HepG2 (cell line): ENCODE measurements at regions not wholly inside any gene's neighbourhood (a gene's known extent, or its start where the extent isn't known, plus 50 kb on each side); places are given as distances from the start of the nearest gene placed in this dataset.

Experiments used
- ATAC-seq: fragments of 200-7000 bp; cut with Tn5 transposase; 3 replicates; pipeline ENCODE4 v1.9.1; 2020; ENCODE audit warnings: mild to moderate bottlenecking, moderate library complexity
- BruUV-seq: library from RNA; stranded (reverse); fragments of 400-500 nt; replicated peaks from 2 replicates; lab custom pipeline; 2021; lab: Mats Ljungman, UMichigan
- CTCF ChIA-PET: fragments of 300-600 bp; formaldehyde crosslinking; extraction: SDS; loops from one replicate; lab custom pipeline; 2021; ENCODE audit warnings: low total read pairs, inconsistent platforms, low intra/inter-chr PET ratio; lab: Yijun Ruan, JAX
- POLR2A ChIA-PET: fragments of 350-600 bp; sonication (Branson Sonifier 250); formaldehyde crosslinking; loops from one replicate; lab custom pipeline; 2020; ENCODE audit warnings: antibody characterized with exemption, inconsistent platforms; lab: Yijun Ruan, JAX
- DNase-seq: peaks from one replicate; pipeline ENCODE4 v3.0.0-alpha.2; 2015; ENCODE audit warnings: low spot score
- FAIRE-seq: peaks from 3 replicates; lab custom pipeline; 2011; peaks lifted over from hg19 to GRCh38; lab: Jason Lieb, UNC
- H2AFZ ChIP-seq: one replicate; pipeline ENCODE4 v1.6.1; 2011; ENCODE audit warnings: low read length, inconsistent platforms
- H3K27ac ChIP-seq: fragments of 300-600 bp; 3 replicates; pipeline ENCODE4 v1.8.0; 2011; ENCODE audit warnings: mixed run types, mild to moderate bottlenecking, mixed read lengths, low read length, inconsistent platforms; ENCODE audit not compliant: insufficient read depth; ENCODE audit errors: extremely low read length
- H3K27me3 ChIP-seq, 2 experiments: fragments of 200-600 bp in 1 of 2; 2 replicates in 1 of 2; 3 replicates in 1 of 2; pipeline versions ENCODE4 v1.6.0 to v1.8.0; 2011; ENCODE audit warnings: low read length in 2 of 2, mild to moderate bottlenecking in 2 of 2, moderate library complexity in 2 of 2, inconsistent platforms in 1 of 2; ENCODE audit not compliant: insufficient read depth in 2 of 2, control insufficient read depth in 1 of 2
- H3K36me3 ChIP-seq, 2 experiments: fragments of 200-600 bp in 1 of 2; replicated peaks in 1 of 2; 2 replicates in 1 of 2; 3 replicates in 1 of 2; pipeline versions ENCODE4 v1.5.1 to v1.8.0; 2011; ENCODE audit warnings: low read length in 2 of 2, inconsistent platforms in 1 of 2; ENCODE audit not compliant: insufficient read depth in 2 of 2, control insufficient read depth in 1 of 2
- H3K4me1 ChIP-seq: 2 replicates; pipeline ENCODE4 v1.5.1; 2012; ENCODE audit warnings: low read length, inconsistent platforms; ENCODE audit not compliant: insufficient read depth
- H3K4me2 ChIP-seq: 2 replicates; pipeline ENCODE4 v1.6.0; 2011; ENCODE audit warnings: low read depth, low read length, inconsistent platforms
- H3K4me3 ChIP-seq, 3 experiments: fragments of 200-600 bp in 1 of 3; sonication (generic), shearing (Covaris generic) in 1 of 3; replicated peaks in 1 of 3; 2 replicates each; pipeline ENCODE4 v1.5.1; 2011 to 2016; ENCODE audit warnings: low read length in 3 of 3, inconsistent platforms in 2 of 3, low read depth in 2 of 3, mild to moderate bottlenecking in 2 of 3, control low read depth in 1 of 3, mixed read lengths in 1 of 3; ENCODE audit not compliant: insufficient read depth in 1 of 3
- H3K79me2 ChIP-seq: one replicate; pipeline ENCODE4 v1.6.1; 2011; ENCODE audit warnings: low read length, inconsistent platforms; ENCODE audit not compliant: insufficient read depth
- H3K9ac ChIP-seq: 2 replicates; pipeline ENCODE4 v1.6.0; 2011; ENCODE audit warnings: mild to moderate bottlenecking, low read depth, low read length, inconsistent platforms; ENCODE audit not compliant: insufficient read depth
- H3K9me3 ChIP-seq: 2 replicates; pipeline ENCODE4 v1.5.1; 2012; ENCODE audit warnings: mild to moderate bottlenecking, low read length
- H4K20me1 ChIP-seq: 2 replicates; pipeline ENCODE4 v1.6.0; 2011; ENCODE audit warnings: inconsistent platforms, mild to moderate bottlenecking, low read length, moderate library complexity; ENCODE audit not compliant: insufficient read depth
- HOXA3 ChIP-seq: sonication (generic); formaldehyde crosslinking; IDR thresholded peaks from 2 replicates; pipeline ENCODE4 v1.5.0; 2020; ENCODE audit warnings: missing genetic modification reagents
- IKZF5 ChIP-seq: IDR thresholded peaks from 2 replicates; pipeline ENCODE4 v1.6.1; 2018; ENCODE audit warnings: missing genetic modification reagents, mild to moderate bottlenecking, missing compliant biosample characterization
- KDM5B ChIP-seq: sonication (generic); formaldehyde crosslinking; IDR thresholded peaks from 2 replicates; pipeline ENCODE4 v1.4.0; 2020; ENCODE audit warnings: missing genetic modification reagents, mild to moderate bottlenecking, borderline replicate concordance
- KLF6 ChIP-seq: IDR thresholded peaks from 2 replicates; pipeline ENCODE4 v1.8.0; 2016; ENCODE audit warnings: missing biosample characterization, missing genetic modification reagents
- MAX ChIP-seq: IDR thresholded peaks from 2 replicates; pipeline ENCODE4 v1.6.1; 2012; ENCODE audit warnings: inconsistent platforms
- NCOR1 ChIP-seq: fragments of 200-600 bp; sonication (generic); IDR thresholded peaks from 2 replicates; pipeline ENCODE4 v1.7.0; 2017; ENCODE audit warnings: antibody characterized with exemption, low read length, borderline replicate concordance
- NFIB ChIP-seq: sonication (generic); formaldehyde crosslinking; IDR thresholded peaks from 2 replicates; pipeline ENCODE4 v1.9.0; 2021; ENCODE audit warnings: missing genetic modification reagents, mild to moderate bottlenecking, borderline replicate concordance
- PCBP1 ChIP-seq: fragments of 200-400 bp; formaldehyde crosslinking; IDR thresholded peaks from 2 replicates; pipeline ENCODE4 v1.6.1; 2017; ENCODE audit warnings: mild to moderate bottlenecking, low read depth, low read length, borderline replicate concordance
- PHF20 ChIP-seq: sonication (generic); formaldehyde crosslinking; IDR thresholded peaks from 2 replicates; pipeline ENCODE4 v1.5.0; 2020; ENCODE audit warnings: mild to moderate bottlenecking, missing genetic modification reagents
- SIN3B ChIP-seq: fragments of 150-350 bp; IDR thresholded peaks from 2 replicates; pipeline ENCODE4 v1.6.1; 2014; ENCODE audit warnings: low read length
- SNAI1 ChIP-seq: sonication (generic); formaldehyde crosslinking; IDR thresholded peaks from 2 replicates; pipeline ENCODE4 v1.5.0; 2020; ENCODE audit warnings: mild to moderate bottlenecking, missing genetic modification reagents, borderline replicate concordance
- SSRP1 ChIP-seq: IDR thresholded peaks from 2 replicates; pipeline ENCODE4 v1.6.1; 2016; ENCODE audit warnings: control low read depth
- STAT6 ChIP-seq: sonication (generic); formaldehyde crosslinking; IDR thresholded peaks from 2 replicates; pipeline ENCODE4 v1.4.0; 2020; ENCODE audit warnings: missing genetic modification reagents, mild to moderate bottlenecking, borderline replicate concordance
- TAF1 ChIP-seq: sonication (generic); formaldehyde crosslinking; IDR thresholded peaks from 2 replicates; pipeline ENCODE4 v1.4.0; 2020; ENCODE audit warnings: missing genetic modification reagents
- ZEB1 ChIP-seq: IDR thresholded peaks from 2 replicates; pipeline ENCODE4 v1.6.1; 2012; ENCODE audit warnings: mild to moderate bottlenecking, low read depth, inconsistent platforms; ENCODE audit not compliant: insufficient replicate concordance
- ZNF20 ChIP-seq: sonication (generic); formaldehyde crosslinking; IDR thresholded peaks from 2 replicates; pipeline ENCODE4 v1.4.0; 2020; ENCODE audit warnings: mild to moderate bottlenecking, moderate library complexity, missing genetic modification reagents
- ZNF207 ChIP-seq: fragments of 450-650 bp; IDR thresholded peaks from 2 replicates; pipeline ENCODE4 v1.6.1; 2016; ENCODE audit warnings: antibody characterized with exemption, borderline replicate concordance
- ZNF232 ChIP-seq: sonication (generic); formaldehyde crosslinking; IDR thresholded peaks from 2 replicates; pipeline ENCODE4 v1.4.0; 2020; ENCODE audit warnings: missing genetic modification reagents, borderline replicate concordance
- ZNF790 ChIP-seq: sonication (generic); formaldehyde crosslinking; IDR thresholded peaks from 2 replicates; pipeline ENCODE4 v1.8.0; 2022; ENCODE audit warnings: missing genetic modification reagents, mild to moderate bottlenecking, borderline replicate concordance
- WGBS: methylation state at CpG from one replicate; pipeline ENCODE4 v1.1.6; 2017; ENCODE audit warnings: low lambda C conversion rate; 5-methylcytosine and 5-hydroxymethylcytosine counted together
- in situ Hi-C: cut with HindIII; loops from 2 replicates; pipeline ENCODE4 v1.10.0; 2017; ENCODE audit warnings: low pct_unique_long_range_greater_than_20kb; ENCODE audit not compliant: extremely low pct_ligation_motif_present
- intact Hi-C: fragments of 100-400 bp; cut with micrococcal nuclease; formaldehyde crosslinking; loops from one replicate; pipeline ENCODE4 v1.10.0; 2022; ENCODE audit not compliant: unreplicated experiment

DNA sequence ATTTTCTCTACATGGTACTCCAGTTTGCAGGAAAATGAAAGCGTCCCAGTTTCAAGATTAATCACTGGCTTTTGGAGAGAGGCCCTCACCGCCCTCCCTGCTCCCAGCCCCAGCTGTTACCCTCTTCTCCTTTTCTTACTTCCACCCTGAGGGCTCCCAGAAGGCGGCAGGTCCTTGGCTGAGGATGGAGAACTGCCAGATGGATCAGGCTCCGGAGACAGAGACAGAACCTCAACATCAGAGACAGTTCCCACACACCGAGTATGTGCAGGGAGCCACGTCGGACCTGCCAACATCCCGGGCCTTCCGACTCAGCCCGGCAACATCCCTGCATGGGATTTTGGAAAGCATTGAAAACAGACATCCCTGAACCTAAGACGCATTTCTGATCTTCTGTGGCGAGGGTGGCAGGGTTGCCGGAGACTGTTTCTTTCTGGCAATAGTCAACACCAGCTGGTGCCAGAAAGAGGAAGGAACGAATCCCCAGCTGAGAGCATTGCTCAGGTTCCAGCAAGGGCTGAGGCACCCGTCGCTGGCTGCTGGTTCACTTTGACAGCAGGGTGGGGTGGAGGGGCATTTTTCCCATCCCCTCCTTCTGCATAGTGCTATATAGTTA, 467.1 kb downstream of the MIAT start:
- ATAC-seq (no peak), FAIRE-seq (no peak), DNase-seq (no peak)
- no TSS peak for BruUV-seq
- Histone ChIP-seq H3K27me3 (peaks cover 0 to 17% of the 10 kb centered on the region in 2 experiments; a peak in 2 of 5 replicates), H3K9ac (no peak overlapping the region), H3K4me3 (no peak overlapping the region), H3K36me3 (no peaks in the 10 kb centered on the region), H4K20me1 (no peaks in the 10 kb centered on the region), H3K79me2 (no peaks in the 10 kb centered on the region), H3K27ac (no peak overlapping the region), H3K4me2 (no peak overlapping the region), H2AFZ (no peak overlapping the region), H3K4me1 (no peaks in the 10 kb centered on the region), H3K9me3 (no peaks in the 10 kb centered on the region; the same call in 1 of the 2 replicates)
- TF ChIP-seq SNAI1 (CRISPR knock-in tag) (no peak), KLF6 (CRISPR knock-in tag) (no peak), SSRP1 (CRISPR knock-in tag) (no peak), TAF1 (CRISPR knock-in tag) (no peak), ZNF232 (CRISPR knock-in tag) (no peak), NFIB (no peak), MAX (no peak), ZNF790 (CRISPR knock-in tag) (no peak), STAT6 (no peak), PHF20 (CRISPR knock-in tag) (no peak), NCOR1 (no peak), PCBP1 (no peak), HOXA3 (CRISPR knock-in tag) (no peak), ZNF20 (CRISPR knock-in tag) (no peak), IKZF5 (no peak), SIN3B (no peak), ZNF207 (no peak), KDM5B (CRISPR knock-in tag) (no peak), ZEB1 (no peak)
- WGBS, result 2% methylated on average over 9 of the region's 16 CpGs
- ChIA-PET POLR2A (no interaction called here), CTCF (no interaction called here)
- in situ Hi-C loops, result no loop called here
- intact Hi-C loops, result no loop called here
